Trophoblast cell (in vitro differentiated cells and primary cell): ENCODE measurements at regions not wholly inside any gene's neighbourhood (a gene's known extent, or its start where the extent isn't known, plus 50 kb on each side); places are given as distances from the start of the nearest gene placed in this dataset.

Experiments
- DNase-seq, 2 donors: peaks; one replicate each; pipeline ENCODE4 v3.0.0-alpha.2; 2016
- H2AFZ ChIP-seq: 2 replicates; pipeline ENCODE4 v1.6.1; 2013; ENCODE audit warnings: low read length, moderate library complexity, mild to moderate bottlenecking; ENCODE audit not compliant: insufficient read depth, poor library complexity
- H2AK5ac ChIP-seq: 2 replicates; pipeline ENCODE4 v1.6.1; 2013; ENCODE audit warnings: mild to moderate bottlenecking, low read length
- H2BK120ac ChIP-seq: 2 replicates; pipeline ENCODE4 v1.6.1; 2013; ENCODE audit warnings: low read length, mild to moderate bottlenecking, moderate library complexity; ENCODE audit not compliant: insufficient read depth, poor library complexity
- H2BK12ac ChIP-seq: 2 replicates; pipeline ENCODE4 v1.6.1; 2013; ENCODE audit warnings: mild to moderate bottlenecking, low read length, moderate library complexity
- H2BK5ac ChIP-seq: 2 replicates; pipeline ENCODE4 v1.6.1; 2013; ENCODE audit warnings: low read length, low read depth, moderate library complexity, mild to moderate bottlenecking; ENCODE audit not compliant: poor library complexity
- H3K14ac ChIP-seq: 2 replicates; pipeline ENCODE4 v1.6.1; 2013; ENCODE audit warnings: mild to moderate bottlenecking, low read length
- H3K18ac ChIP-seq: 2 replicates; pipeline ENCODE4 v1.6.1; 2013; ENCODE audit warnings: mild to moderate bottlenecking, low read length
- H3K23ac ChIP-seq: 2 replicates; pipeline ENCODE4 v1.6.1; 2013; ENCODE audit warnings: low read length
- H3K27ac ChIP-seq: 2 replicates; pipeline ENCODE4 v1.5.1; 2013; ENCODE audit warnings: low read depth, mild to moderate bottlenecking, inconsistent platforms, low read length, moderate library complexity
- H3K27me3 ChIP-seq: 2 replicates; pipeline ENCODE4 v1.6.1; 2013; ENCODE audit warnings: inconsistent platforms, mild to moderate bottlenecking, low read length, moderate library complexity; ENCODE audit not compliant: insufficient read depth
- H3K36me3 ChIP-seq, 2 experiments: 1 replicate in 1 of 2; 2 replicates in 1 of 2; pipeline ENCODE4 v1.6.1; 2013; ENCODE audit warnings: low read length in 2 of 2, mild to moderate bottlenecking in 2 of 2, moderate library complexity in 1 of 2; ENCODE audit not compliant: insufficient read depth in 2 of 2, control insufficient read depth in 1 of 2
- H3K4ac ChIP-seq: 2 replicates; pipeline ENCODE4 v1.6.1; 2013; ENCODE audit warnings: low read depth, mild to moderate bottlenecking, low read length, moderate library complexity
- H3K4me1 ChIP-seq, 2 experiments: 1 replicate in 1 of 2; 2 replicates in 1 of 2; pipeline ENCODE4 v1.6.1; 2013; ENCODE audit warnings: low read length in 2 of 2, mild to moderate bottlenecking in 2 of 2, moderate library complexity in 1 of 2; ENCODE audit not compliant: insufficient read depth in 2 of 2, control insufficient read depth in 1 of 2
- H3K4me2 ChIP-seq: 2 replicates; pipeline ENCODE4 v1.6.1; 2013; ENCODE audit warnings: inconsistent platforms, mild to moderate bottlenecking, low read length, moderate library complexity
- H3K4me3 ChIP-seq: 2 replicates; pipeline ENCODE4 v1.5.1; 2013; ENCODE audit warnings: mild to moderate bottlenecking, low read depth, low read length, inconsistent platforms
- H3K79me1 ChIP-seq: one replicate; pipeline ENCODE4 v1.6.1; 2013; ENCODE audit warnings: low read length
- H3K79me2 ChIP-seq: 2 replicates; pipeline ENCODE4 v1.6.1; 2013; ENCODE audit warnings: low read length, mild to moderate bottlenecking; ENCODE audit not compliant: control insufficient read depth, insufficient read depth, poor library complexity
- H3K9ac ChIP-seq: 2 replicates; pipeline ENCODE4 v1.6.1; 2013; ENCODE audit warnings: mild to moderate bottlenecking, low read length
- H3K9me3 ChIP-seq: 2 replicates; pipeline ENCODE4 v1.6.1; 2013; ENCODE audit warnings: low read depth, mild to moderate bottlenecking, control low read depth, inconsistent platforms, low read length; ENCODE audit not compliant: insufficient read depth
- H4K12ac ChIP-seq: 2 replicates; pipeline ENCODE4 v1.6.1; 2013; ENCODE audit warnings: low read depth, mild to moderate bottlenecking, low read length, moderate library complexity
- H4K8ac ChIP-seq: 2 replicates; pipeline ENCODE4 v1.6.1; 2013; ENCODE audit warnings: low read depth, mild to moderate bottlenecking, low read length, moderate library complexity
- H4K91ac ChIP-seq: one replicate; pipeline ENCODE4 v1.6.1; 2013; ENCODE audit warnings: low read depth, mild to moderate bottlenecking, low read length, moderate library complexity
- WGBS: extraction: QIAGEN DNeasy Blood & Tissue Kit; methylation state at CpG from one replicate; pipeline ENCODE4 v1.1.7; 2013; ENCODE audit warnings: missing lambda C conversion rate; ENCODE audit not compliant: insufficient read length, insufficient coverage; ENCODE audit errors: extremely low coverage; 5-methylcytosine and 5-hydroxymethylcytosine counted together

DNA sequence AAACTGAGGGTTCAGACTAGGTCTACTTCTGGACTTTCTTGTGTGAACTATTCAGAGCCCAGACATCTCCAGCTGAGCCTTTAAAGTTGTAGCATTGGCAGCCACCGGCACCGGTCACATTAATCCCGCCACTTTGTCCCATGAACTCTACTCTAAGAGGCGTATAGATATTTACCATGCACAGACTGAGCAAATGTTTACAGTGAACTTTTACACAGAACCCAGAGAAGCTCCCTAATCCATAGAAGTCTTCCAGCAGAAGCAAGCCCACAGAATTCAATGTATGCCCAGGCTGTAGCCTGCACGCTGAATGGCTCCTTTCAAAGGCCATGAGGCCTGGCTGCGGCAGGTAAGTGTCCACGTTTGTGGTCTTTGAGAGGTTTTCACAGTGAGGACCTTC, 466.9 kb downstream of the ENC1 start:
- Histone ChIP-seq H3K18ac (no peak overlapping the region), H2BK5ac (no peak overlapping the region), H3K9me3 (no peaks in the 10 kb centered on the region), H2AK5ac (no peak overlapping the region), H3K9ac (no peak overlapping the region), H3K36me3 (no peaks in the 10 kb centered on the region), H2BK120ac (no peak overlapping the region), H4K8ac (no peak overlapping the region), H4K12ac (no peak overlapping the region), H3K27ac (peak overlapping the region; percentile 0), H3K79me1 (peaks cover 2% of the 10 kb centered on the region), H3K14ac (peak overlapping the region; percentile 70), H2BK12ac (peak overlapping the region; percentile 91), H3K23ac (no peak overlapping the region), H3K4me1 (peaks cover 7 to 12% of the 10 kb centered on the region in 2 experiments), H4K91ac (peak overlapping the region; percentile 56), H2AFZ (no peak overlapping the region), H3K27me3 (no peaks in the 10 kb centered on the region), H3K4ac (no peak overlapping the region), H3K79me2 (no peaks in the 10 kb centered on the region), H3K4me2 (no peak overlapping the region), H3K4me3 (no peak overlapping the region)
- DNase-seq = no peak
- no CpG with 5 or more reads among the region's 7 CpGs for WGBS

GRCh38 chr5:74173241-74173640, 467.3 kb downstream of the ENC1 start:
- Histone ChIP-seq H2BK12ac (no peak overlapping the region), H3K27ac (peak overlapping the region; percentile 0), H3K4me2 (no peak overlapping the region), H3K4ac (no peak overlapping the region), H3K79me1 (peaks cover 2% of the 10 kb centered on the region), H2AK5ac (no peak overlapping the region), H3K9me3 (no peaks in the 10 kb centered on the region), H2AFZ (no peak overlapping the region), H3K23ac (no peak overlapping the region), H4K91ac (no peak overlapping the region), H4K8ac (no peak overlapping the region), H3K4me3 (no peak overlapping the region), H3K4me1 (peaks cover 7 to 12% of the 10 kb centered on the region in 2 experiments), H4K12ac (no peak overlapping the region), H3K9ac (no peak overlapping the region), H3K18ac (no peak overlapping the region), H3K79me2 (no peaks in the 10 kb centered on the region), H2BK120ac (no peak overlapping the region), H2BK5ac (no peak overlapping the region), H3K36me3 (no peaks in the 10 kb centered on the region), H3K27me3 (no peaks in the 10 kb centered on the region), H3K14ac (no peak overlapping the region)
- DNase-seq = no peak
- WGBS = no CpG with 5 or more reads among the region's 7 CpGs

GRCh38 chr5:74169701-74170100, 470.8 kb downstream of the ENC1 start:
- H3K27ac ChIP-seq = no peak overlapping the region
- no peak overlapping the region for H4K8ac ChIP-seq
- H3K4me3 ChIP-seq = no peak overlapping the region
- H2AFZ ChIP-seq = no peak overlapping the region
- 100% methylated on average over 1 of the region's 2 CpGs for WGBS
- H3K79me2 ChIP-seq = no peaks in the 10 kb centered on the region
- H2AK5ac ChIP-seq = no peak overlapping the region
- no peak overlapping the region for H3K14ac ChIP-seq
- no peak overlapping the region for H4K91ac ChIP-seq
- no peak overlapping the region for H3K18ac ChIP-seq
- H2BK120ac ChIP-seq = no peak overlapping the region
- no peaks in the 10 kb centered on the region for H3K9me3 ChIP-seq
- H3K4me1 ChIP-seq = peaks cover 7 to 12% of the 10 kb centered on the region in 2 experiments
- no peak overlapping the region for H3K9ac ChIP-seq
- peaks cover 2% of the 10 kb centered on the region for H3K79me1 ChIP-seq
- no peaks in the 10 kb centered on the region for H3K36me3 ChIP-seq
- no peak for DNase-seq
- no peak overlapping the region for H2BK12ac ChIP-seq
- no peaks in the 10 kb centered on the region for H3K27me3 ChIP-seq
- no peak overlapping the region for H3K23ac ChIP-seq
- no peak overlapping the region for H3K4me2 ChIP-seq
- H2BK5ac ChIP-seq = no peak overlapping the region
- no peak overlapping the region for H4K12ac ChIP-seq
- no peak overlapping the region for H3K4ac ChIP-seq

DNA sequence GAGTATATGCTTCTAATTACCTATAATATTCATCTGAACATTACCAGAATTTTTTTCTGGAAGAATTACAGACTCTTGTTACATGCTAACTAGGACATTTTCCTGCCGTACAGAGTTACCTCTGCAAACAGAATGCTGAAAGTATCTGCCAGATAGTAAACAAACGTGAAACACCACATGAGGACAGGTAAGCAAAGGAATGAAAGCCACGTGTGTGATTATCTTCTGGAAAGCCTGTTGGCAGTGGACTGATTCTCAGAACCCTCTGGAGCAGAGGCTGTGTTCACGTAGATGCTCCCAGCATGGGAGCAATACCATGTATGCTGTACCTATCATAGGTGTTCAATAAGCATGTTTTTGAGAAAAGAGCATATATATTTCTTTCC, 472.6 kb downstream of the ENC1 start:
- no peak overlapping the region for H3K18ac ChIP-seq
- H3K79me1 ChIP-seq = peaks cover 2% of the 10 kb centered on the region
- no peak overlapping the region for H2AK5ac ChIP-seq
- H4K91ac ChIP-seq = no peak overlapping the region
- H3K4ac ChIP-seq = no peak overlapping the region
- H2BK120ac ChIP-seq = no peak overlapping the region
- no peaks in the 10 kb centered on the region for H3K27me3 ChIP-seq
- DNase-seq = peak in 1 of 2 donors; percentile 4
- H3K4me1 ChIP-seq = peaks cover 0 to 7% of the 10 kb centered on the region in 2 experiments
- no peak overlapping the region for H4K12ac ChIP-seq
- no peak overlapping the region for H3K27ac ChIP-seq
- no peak overlapping the region for H3K4me2 ChIP-seq
- no peak overlapping the region for H3K23ac ChIP-seq
- H3K9ac ChIP-seq = no peak overlapping the region
- no peak overlapping the region for H2BK5ac ChIP-seq
- H3K9me3 ChIP-seq = no peaks in the 10 kb centered on the region
- H3K36me3 ChIP-seq = no peaks in the 10 kb centered on the region
- H3K79me2 ChIP-seq = no peaks in the 10 kb centered on the region
- no peak overlapping the region for H2BK12ac ChIP-seq
- no peak overlapping the region for H3K14ac ChIP-seq
- no peak overlapping the region for H3K4me3 ChIP-seq
- H2AFZ ChIP-seq = no peak overlapping the region
- no CpG with 5 or more reads among the region's 4 CpGs for WGBS
- H4K8ac ChIP-seq = no peak overlapping the region
